ENCODE measurements at regions not wholly inside any gene's neighbourhood (a gene's known extent, or its start where the extent isn't known, plus 50 kb on each side); places are given as distances from the start of the nearest gene placed in this dataset.
"Not testable (repeated sequence)": the region's sequence is repeated elsewhere in the genome, so short reads cannot be mapped to it uniquely, and the experiment has no call there.

- Histone ChIP-seq H4K20me1 (ENCODE audit: insufficient read depth, poor library complexity, severe bottlenecking) (no peaks in the 10 kb centered on the region), H3K4me3 (no peak overlapping the region), H3K79me2 (no peaks in the 10 kb centered on the region), H3K27me3 (no peaks in the 10 kb centered on the region), H3K9me3 (ENCODE audit: low read depth) (no peaks in the 10 kb centered on the region), H3K9me2 (replicated peaks; ENCODE audit: insufficient read depth) (no peaks in the 10 kb centered on the region), H3K27ac (no peak overlapping the region), H3K4me1 (ENCODE audit: insufficient read depth) (no peaks in the 10 kb centered on the region), H3K36me3 (replicated peaks; ENCODE audit: insufficient read depth, low read depth) (no peaks in the 10 kb centered on the region), H3K4me2 (no peak overlapping the region), H2AFZ (no peak overlapping the region)
- 90% methylated on average over 4 of the region's 4 CpGs for WGBS (ENCODE audit: low lambda C conversion rate, missing lambda C conversion rate)
- DNase-seq (ENCODE audit: low spot score), result no peak
- TF ChIP-seq EZH2phosphoT487 (IDR thresholded peaks at IDR 0.05; ENCODE audit: low read depth, severe bottlenecking, unreplicated experiment) (no peak), CTCF (IDR thresholded peaks at IDR 0.05; ENCODE audit: poor library complexity) (no peak), EZH2 (IDR thresholded peaks at IDR 0.05; ENCODE audit: borderline replicate concordance) (no peak)
These were observed 85.2 kb downstream of the SPRY4 start for GRCh38 chr5:142239394-142240159.

- no peaks in the 10 kb centered on the region for H4K20me1 ChIP-seq (ENCODE audit: insufficient read depth, poor library complexity, severe bottlenecking)
- DNase-seq (ENCODE audit: low spot score), result no peak
- TF ChIP-seq EZH2 (IDR thresholded peaks at IDR 0.05; ENCODE audit: borderline replicate concordance) (no peak), EZH2phosphoT487 (IDR thresholded peaks at IDR 0.05; ENCODE audit: low read depth, severe bottlenecking, unreplicated experiment) (no peak), CTCF (IDR thresholded peaks at IDR 0.05; ENCODE audit: poor library complexity) (no peak)
- no peak overlapping the region for H3K4me3 ChIP-seq
- H3K27me3 ChIP-seq, result no peaks in the 10 kb centered on the region
- H3K4me1 ChIP-seq (ENCODE audit: insufficient read depth), result no peaks in the 10 kb centered on the region
- H3K36me3 ChIP-seq (replicated peaks; ENCODE audit: insufficient read depth, low read depth), result no peaks in the 10 kb centered on the region
- H3K9me2 ChIP-seq (replicated peaks; ENCODE audit: insufficient read depth), result no peaks in the 10 kb centered on the region
- no peak overlapping the region for H2AFZ ChIP-seq
- H3K79me2 ChIP-seq, result no peaks in the 10 kb centered on the region
- no peaks in the 10 kb centered on the region for H3K9me3 ChIP-seq (ENCODE audit: low read depth)
- 95% methylated on average over 3 of the region's 3 CpGs for WGBS (ENCODE audit: low lambda C conversion rate, missing lambda C conversion rate)
- no peak overlapping the region for H3K4me2 ChIP-seq
- H3K27ac ChIP-seq, result no peak overlapping the region
These were observed 87.1 kb downstream of the SPRY4 start for GRCh38 chr5:142237707-142238106.

GRCh38 chr5:142236673-142237290 lies 88.0 kb downstream of the SPRY4 start:
- WGBS (ENCODE audit: low lambda C conversion rate, missing lambda C conversion rate), result 65% methylated on average over 10 of the region's 10 CpGs
- H3K27ac ChIP-seq; H3K4me2 ChIP-seq; H3K27me3 ChIP-seq; H2AFZ ChIP-seq; H3K4me1 ChIP-seq (ENCODE audit: insufficient read depth); H3K79me2 ChIP-seq; H4K20me1 ChIP-seq (ENCODE audit: insufficient read depth, poor library complexity, severe bottlenecking); H3K36me3 ChIP-seq (replicated peaks; ENCODE audit: insufficient read depth, low read depth); DNase-seq (ENCODE audit: low spot score); H3K9me3 ChIP-seq (ENCODE audit: low read depth); H3K9me2 ChIP-seq (replicated peaks; ENCODE audit: insufficient read depth); H3K4me3 ChIP-seq: not testable (repeated sequence)

- Histone ChIP-seq H2AFZ (no peak overlapping the region), H3K27ac (no peak overlapping the region), H3K4me1 (ENCODE audit: insufficient read depth) (no peaks in the 10 kb centered on the region), H3K4me2 (no peak overlapping the region), H3K36me3 (replicated peaks; ENCODE audit: insufficient read depth, low read depth) (no peaks in the 10 kb centered on the region), H3K4me3 (no peak overlapping the region), H3K79me2 (no peaks in the 10 kb centered on the region), H4K20me1 (ENCODE audit: insufficient read depth, poor library complexity, severe bottlenecking) (no peaks in the 10 kb centered on the region), H3K9me3 (ENCODE audit: low read depth) (no peaks in the 10 kb centered on the region), H3K27me3 (no peaks in the 10 kb centered on the region), H3K9me2 (replicated peaks; ENCODE audit: insufficient read depth) (no peaks in the 10 kb centered on the region)
- 71% methylated on average over 24 of the region's 24 CpGs for WGBS (ENCODE audit: low lambda C conversion rate, missing lambda C conversion rate)
- no peak for DNase-seq (ENCODE audit: low spot score)
- TF ChIP-seq EZH2 (IDR thresholded peaks at IDR 0.05; ENCODE audit: borderline replicate concordance), result no peak
- no peak for TF ChIP-seq EZH2phosphoT487 (IDR thresholded peaks at IDR 0.05; ENCODE audit: low read depth, severe bottlenecking, unreplicated experiment)
- TF ChIP-seq CTCF (IDR thresholded peaks at IDR 0.05; ENCODE audit: poor library complexity), result no peak
These were observed 88.8 kb downstream of the SPRY4 start for GRCh38 chr5:142235870-142236672.
